ENCODE measurements at regions not wholly inside any gene's neighbourhood (a gene's known extent, or its start where the extent isn't known, plus 50 kb on each side); places are given as distances from the start of the nearest gene placed in this dataset.

- DNase-seq (ENCODE audit: low read depth, low spot score) (no peak), ATAC-seq (no peak)
- H2AFZ ChIP-seq (ENCODE audit: low read depth, low read length, poor library complexity, severe bottlenecking) = no peak overlapping the region
- H4K20me1 ChIP-seq (ENCODE audit: insufficient read depth) = no peaks in the 10 kb centered on the region
- H3K4me2 ChIP-seq (ENCODE audit: low read length) = no peak overlapping the region
- no peaks in the 10 kb centered on the region for H3K9me3 ChIP-seq (ENCODE audit: control insufficient read depth in 1 of 2, insufficient read depth in 1 of 2, low read depth in 1 of 2, low read length in 2 of 2)
- ChIA-PET POLR2A (no interaction called here), RAD21 (ENCODE audit: low non-redundant PET in 1 of 2, low total read pairs in 2 of 2, uncharacterized antibody in 2 of 2, unreplicated experiment in 2 of 2) (no interaction called here), CTCF (no interaction called here)
- no peaks in the 10 kb centered on the region for H3K79me2 ChIP-seq (ENCODE audit: insufficient read depth, low read length)
- no peaks in the 10 kb centered on the region for H3K4me1 ChIP-seq (ENCODE audit: control insufficient read depth in 1 of 2, insufficient read depth in 2 of 2, low read length in 2 of 2)
- TF ChIP-seq ELF1 (IDR thresholded peaks at IDR 0.05; ENCODE audit: borderline replicate concordance, low read depth) (no peak), CTCF (IDR thresholded peaks at IDR 0.05 in 2 of 3, conservative IDR thresholded peaks at IDR 0.05 in 1 of 3; ENCODE audit: borderline replicate concordance in 1 of 3, insufficient read depth in 1 of 3, low read depth in 2 of 3, low read length in 2 of 3) (no peak), ZBTB33 (IDR thresholded peaks at IDR 0.05; ENCODE audit: extremely low read depth, insufficient replicate concordance, low read length) (no peak), SIN3A (IDR thresholded peaks at IDR 0.05; ENCODE audit: low read depth) (no peak), REST (IDR thresholded peaks at IDR 0.05; ENCODE audit: low read depth) (no peak), MAX (IDR thresholded peaks at IDR 0.05) (no peak)
- H3K9ac ChIP-seq (ENCODE audit: low read length) = no peak overlapping the region
- no TSS peak for BruUV-seq (replicated peaks)
- intact Hi-C loops (cut with micrococcal nuclease) = no loop called here
- no peak overlapping the region for H3K4me3 ChIP-seq (replicated peaks in 1 of 2; ENCODE audit: low read depth in 1 of 2, low read length in 2 of 2)
- no peaks in the 10 kb centered on the region for H3K27me3 ChIP-seq (ENCODE audit: insufficient read depth, low read length)
- no peak overlapping the region for H3K27ac ChIP-seq (ENCODE audit: low read depth, low read length)
- no peaks in the 10 kb centered on the region for H3K9me2 ChIP-seq (ENCODE audit: insufficient read depth)
- H3K36me3 ChIP-seq (ENCODE audit: control insufficient read depth in 1 of 2, insufficient read depth in 2 of 2, low read length in 2 of 2) = no peaks in the 10 kb centered on the region
Observed at GRCh38 chr7:10918093-10918590, 55.5 kb upstream of the PHF14 start.
